ENCODE measurements at regions not wholly inside any gene's neighbourhood (a gene's known extent, or its start where the extent isn't known, plus 50 kb on each side); places are given as distances from the start of the nearest gene placed in this dataset.
"Not testable (repeated sequence)": the region's sequence is repeated elsewhere in the genome, so short reads cannot be mapped to it uniquely, and the experiment has no call there.

DNA sequence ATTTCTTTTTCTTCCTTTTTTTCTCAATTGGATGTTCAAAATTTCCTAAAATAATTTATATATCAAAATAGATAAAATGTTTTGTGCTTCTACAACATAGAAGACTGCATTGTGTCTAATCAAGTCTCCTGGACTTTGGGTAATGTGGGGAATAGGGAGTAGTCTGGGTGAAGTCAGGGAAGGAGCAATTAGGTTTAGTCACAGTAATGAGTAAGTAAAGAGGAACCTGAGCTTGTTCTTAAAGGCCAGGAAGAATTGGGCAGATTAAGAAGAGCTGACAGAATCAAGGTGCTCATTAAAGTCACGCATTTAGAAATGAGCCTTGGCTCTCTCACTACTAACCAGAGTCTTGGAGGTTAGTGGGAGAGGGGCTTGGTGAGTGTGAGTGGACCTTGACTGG lies 233.3 kb upstream of the SSTR1 start:
- FAIRE-seq = no peak
- DNase-seq (ENCODE audit: low spot score) = no peak

DNA sequence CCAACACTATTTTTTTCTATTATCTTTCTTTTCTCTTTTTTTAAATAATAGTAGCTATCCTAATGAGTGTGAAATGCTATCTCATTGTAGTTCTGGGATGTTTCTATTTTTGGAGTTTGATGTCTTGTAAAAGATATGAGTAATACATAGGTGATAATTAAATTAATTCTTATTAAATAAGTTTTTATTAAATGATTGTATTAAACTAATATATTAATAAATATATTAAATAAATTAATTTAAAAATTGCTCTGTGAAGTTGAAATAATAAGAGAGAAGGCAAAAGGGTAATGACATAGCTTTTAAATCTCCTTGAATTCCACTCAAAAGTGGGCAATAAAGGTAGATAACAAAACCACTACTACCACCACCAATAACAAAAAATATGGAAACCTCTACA lies 230.2 kb upstream of the SSTR1 start:
- DNase-seq (ENCODE audit: low spot score) = no peak
- no peak for FAIRE-seq

DNA sequence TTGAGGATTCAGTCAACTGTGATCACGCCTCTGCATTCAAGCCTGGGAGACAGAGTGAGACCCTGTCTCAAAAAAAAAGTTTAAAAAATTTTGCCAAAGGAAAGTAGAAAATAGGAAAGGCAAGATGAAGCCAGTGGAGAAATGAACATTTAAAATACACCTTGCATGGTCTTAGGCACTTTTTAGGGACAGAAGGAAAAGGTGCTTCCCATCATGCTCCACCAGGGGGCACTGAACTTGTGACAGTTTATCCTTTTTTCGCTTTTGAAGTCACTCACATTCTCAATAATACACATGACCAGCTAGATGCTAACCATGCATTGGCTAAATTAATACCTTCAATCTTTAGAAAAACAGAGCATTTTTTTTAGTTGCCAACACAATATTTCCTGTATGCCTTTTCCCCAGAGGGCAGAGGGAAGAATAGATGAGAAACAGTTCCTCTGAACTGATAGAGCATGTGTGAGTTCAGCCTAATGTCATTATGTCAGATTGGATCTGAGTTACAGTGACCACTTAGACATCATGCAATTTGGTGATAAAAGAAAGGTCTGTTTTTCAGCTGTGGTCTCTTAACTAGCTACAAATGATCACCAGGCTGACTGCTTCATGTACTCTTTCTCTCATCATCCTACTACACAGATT lies 221.8 kb upstream of the SSTR1 start:
- DNase-seq (ENCODE audit: low spot score) (no peak), FAIRE-seq (no peak)

DNA sequence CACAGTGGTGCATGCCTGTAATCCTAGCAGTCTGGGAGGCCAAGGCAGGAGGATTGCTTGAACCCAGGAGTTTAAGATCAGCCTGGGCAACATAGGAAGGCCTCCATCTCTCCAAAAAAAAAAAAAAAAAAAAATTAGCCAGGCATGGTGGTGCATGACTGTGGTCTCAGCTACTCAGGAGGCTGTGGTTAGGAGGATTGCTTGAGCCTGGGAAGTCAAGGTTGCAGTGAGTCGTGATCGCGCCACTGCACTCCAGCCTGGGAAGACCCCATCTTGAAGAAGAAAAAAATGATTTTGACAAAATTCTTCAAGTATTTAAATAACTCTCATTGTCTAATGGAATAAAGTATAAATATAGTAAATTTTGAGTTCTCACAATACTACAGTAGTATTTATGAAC lies 219.2 kb upstream of the SSTR1 start:
- DNase-seq (ENCODE audit: low spot score) (peak; percentile 11), FAIRE-seq (peak; percentile 45)

DNA sequence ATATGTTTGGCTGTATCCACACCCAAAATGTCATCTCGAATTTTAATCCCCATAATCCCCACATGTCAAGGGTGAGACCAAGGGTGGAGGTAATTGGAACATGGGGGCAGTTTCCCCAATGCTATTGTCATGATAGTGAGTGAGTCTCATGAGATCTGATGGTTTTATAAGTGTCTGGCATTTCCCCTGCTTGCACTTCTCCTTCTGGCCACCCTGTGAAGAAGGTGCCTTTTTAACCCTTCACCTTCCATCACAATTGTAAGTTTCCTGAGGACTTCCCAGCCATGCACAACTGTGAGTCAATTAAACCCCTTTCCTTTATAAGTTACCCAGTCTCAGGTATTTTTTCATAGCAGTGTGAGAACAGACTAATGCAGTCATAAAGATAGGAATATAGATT lies 216.7 kb upstream of the SSTR1 start:
- FAIRE-seq = no peak
- no peak for DNase-seq (ENCODE audit: low spot score)

DNA sequence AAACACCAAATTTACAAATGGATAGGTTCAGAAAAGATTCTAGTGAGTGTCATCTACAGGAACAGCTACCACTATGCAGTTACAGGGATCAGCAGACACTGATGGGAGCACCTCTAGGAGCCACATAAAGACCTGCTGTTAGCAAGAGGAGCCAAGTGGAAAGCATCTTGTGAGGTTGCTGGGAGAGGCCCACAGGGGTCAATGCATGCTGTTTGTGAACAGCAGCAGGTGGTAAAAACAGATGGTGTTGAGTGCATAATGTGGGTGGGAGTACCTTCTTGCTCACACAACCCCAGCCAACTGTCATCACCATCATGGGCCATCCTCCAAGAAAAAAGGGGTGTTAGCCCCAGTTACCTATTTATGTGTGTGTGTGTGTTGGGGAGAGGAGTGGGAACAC lies 215.2 kb upstream of the SSTR1 start:
- FAIRE-seq (no peak), DNase-seq (ENCODE audit: low spot score) (no peak)

DNA sequence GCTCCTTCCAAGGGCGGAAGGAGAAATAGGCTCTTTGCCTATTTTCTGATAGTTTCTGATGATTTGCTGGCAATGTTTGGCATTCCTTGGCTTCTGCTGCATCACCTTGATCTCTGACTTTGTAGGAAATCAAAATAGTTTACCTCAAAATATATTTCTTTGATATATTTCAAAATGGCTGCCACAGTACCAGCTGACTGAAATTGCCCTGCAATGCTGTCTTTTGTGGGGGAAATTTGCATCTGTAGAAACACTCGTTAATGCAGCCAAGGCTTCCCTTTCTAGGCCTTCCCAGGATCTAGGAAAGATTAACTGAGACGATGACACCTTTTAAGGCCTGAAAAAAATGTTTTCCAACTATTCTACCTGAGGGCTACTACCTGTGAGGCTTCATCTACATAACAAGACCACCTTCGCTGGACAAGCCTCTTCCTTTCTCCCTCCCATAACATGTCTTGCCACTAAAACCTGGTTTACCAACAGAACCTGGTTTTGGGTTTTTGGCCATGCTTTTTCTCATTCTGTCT lies 212.8 kb upstream of the SSTR1 start:
- FAIRE-seq (no peak), DNase-seq (ENCODE audit: low spot score) (no peak)

DNA sequence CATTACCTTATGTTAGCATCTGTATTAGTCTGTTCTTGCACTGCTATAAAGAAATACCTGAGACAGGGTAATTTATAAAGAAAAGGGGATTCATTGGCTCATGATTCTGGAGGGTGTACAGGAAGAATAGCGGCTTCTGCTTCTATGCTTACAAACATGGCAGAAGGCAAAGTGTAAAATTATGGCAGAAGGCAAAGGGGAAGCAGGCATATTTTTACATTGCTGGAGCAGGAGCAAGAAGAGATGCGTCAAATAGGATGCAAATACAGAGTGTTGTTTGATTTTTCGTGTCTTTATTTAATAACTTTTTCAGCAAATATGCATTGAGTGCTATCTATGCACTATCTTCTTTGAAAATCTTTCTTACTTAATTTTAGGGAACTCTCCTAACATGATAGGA lies 210.7 kb upstream of the SSTR1 start:
- FAIRE-seq (no peak), DNase-seq (ENCODE audit: low spot score) (no peak)

DNA sequence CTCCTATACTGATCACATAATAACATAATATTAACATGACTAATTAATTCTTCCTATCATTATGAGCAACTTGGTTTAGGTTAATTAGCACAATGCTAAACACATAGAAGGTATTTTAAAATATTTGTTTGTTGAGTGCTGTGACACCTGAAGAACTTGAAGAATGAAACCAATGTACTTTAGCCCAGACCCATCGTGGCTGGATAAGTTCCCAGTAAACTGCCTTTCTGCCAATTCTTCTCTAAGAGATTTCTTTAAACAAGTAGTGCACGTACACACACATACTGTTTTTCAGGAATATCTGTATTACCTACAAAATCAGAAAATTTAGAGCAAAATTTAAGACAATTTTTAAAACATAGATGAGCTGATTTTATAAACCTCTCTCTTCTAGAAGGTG lies 207.4 kb upstream of the SSTR1 start:
- no peak for FAIRE-seq

DNA sequence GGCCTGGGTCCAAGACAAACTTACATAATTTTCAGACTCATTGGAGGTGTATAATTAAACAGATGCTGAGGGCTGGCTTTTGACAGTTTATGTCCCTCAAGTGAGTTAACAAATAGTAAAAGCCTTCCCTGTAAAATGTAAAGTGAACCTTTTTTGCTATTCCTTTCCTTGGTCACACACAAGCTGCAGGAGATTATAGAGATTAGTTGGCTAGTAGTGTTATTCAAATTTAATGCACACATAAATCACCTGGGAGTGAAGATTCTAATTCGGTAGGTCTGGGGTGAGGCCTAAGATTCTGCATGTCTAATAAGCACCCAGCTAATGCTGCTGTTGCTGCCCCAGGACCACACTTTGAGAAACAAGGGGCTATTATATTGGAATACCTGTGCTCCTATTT lies 206.2 kb upstream of the SSTR1 start:
- FAIRE-seq = no peak
- no peak for DNase-seq (ENCODE audit: low spot score)

More for the DNA sequence above, 207.4 kb upstream of the SSTR1 start:
- DNase-seq (ENCODE audit: low spot score) = no peak

DNA sequence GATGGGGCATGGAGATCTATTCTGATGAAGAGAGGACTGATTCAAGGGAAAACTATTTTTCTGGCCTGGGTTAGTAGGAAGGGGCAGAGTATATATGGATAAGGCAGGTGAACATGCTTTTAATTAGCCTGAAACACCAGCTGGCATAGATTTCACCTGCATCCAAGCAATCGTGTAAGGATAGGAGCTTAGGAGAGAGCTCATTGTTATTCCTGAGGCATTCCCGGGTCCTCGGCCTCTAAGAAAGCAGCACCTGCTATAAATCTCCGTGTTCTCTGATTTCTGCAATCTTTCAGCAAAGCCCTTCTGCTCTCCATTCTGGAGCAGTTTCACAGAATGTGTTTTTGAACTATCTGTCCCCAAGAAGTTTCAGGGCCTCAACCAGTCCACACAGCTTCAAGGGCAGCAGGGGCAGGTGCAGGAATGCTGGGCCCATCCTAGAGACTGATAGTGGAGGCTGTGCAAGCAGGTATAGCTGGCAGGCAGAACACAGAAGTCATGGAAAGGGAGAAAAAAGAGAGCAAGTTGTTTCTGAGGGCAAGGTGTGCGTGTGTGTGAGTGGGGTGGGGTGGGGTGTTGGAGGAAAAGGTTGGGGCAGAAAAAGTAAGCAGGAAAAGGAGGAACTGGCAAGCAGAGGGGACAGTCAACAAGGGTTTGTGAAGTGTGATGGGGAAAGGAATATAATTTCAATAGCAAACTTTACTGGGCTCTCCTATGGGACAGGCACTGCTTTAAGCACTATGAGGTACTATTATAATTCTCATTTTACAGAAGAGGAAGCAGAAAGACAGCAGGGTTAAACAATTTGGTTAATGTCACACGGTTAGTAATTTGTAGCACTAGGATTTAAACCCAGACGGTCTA lies 203.7 kb upstream of the SSTR1 start:
- DNase-seq (ENCODE audit: low spot score) (no peak), FAIRE-seq (no peak)

DNA sequence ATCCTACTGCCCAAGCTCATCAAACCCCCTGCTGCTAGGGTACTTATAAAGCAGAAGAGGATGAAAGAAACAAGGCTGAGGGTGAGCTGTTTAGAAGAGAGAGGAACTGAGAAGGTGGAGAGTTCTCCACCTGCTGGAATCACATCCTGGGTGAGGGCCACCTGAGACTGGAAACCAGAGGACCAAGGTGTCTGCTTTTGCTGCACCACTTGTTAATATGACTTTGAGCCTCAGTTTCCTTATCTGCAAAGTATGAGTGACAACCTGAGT lies 203.2 kb upstream of the SSTR1 start:
- no peak for DNase-seq (ENCODE audit: low spot score)
- no peak for FAIRE-seq

DNA sequence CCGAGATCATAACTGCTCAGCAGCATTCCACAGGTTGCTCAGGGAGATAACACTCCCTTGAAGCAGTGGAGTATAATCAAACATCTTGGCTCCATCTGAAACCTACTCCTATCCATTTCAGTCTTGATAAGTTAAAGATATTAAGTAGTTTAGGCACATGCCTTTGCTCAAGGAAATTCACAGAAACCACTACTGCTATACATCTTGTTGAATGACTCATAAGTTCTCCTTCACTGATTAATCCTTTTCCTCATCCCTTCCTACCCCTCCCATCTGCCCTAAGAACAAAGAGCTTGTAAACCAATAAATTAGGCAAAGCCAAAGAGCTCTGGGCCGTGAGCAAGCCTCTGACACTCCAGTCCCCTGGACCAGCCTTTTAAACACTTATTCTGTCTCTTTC lies 196.5 kb upstream of the SSTR1 start:
- peak; percentile 47 for DNase-seq (ENCODE audit: low spot score)
- FAIRE-seq = not testable (repeated sequence)

DNA sequence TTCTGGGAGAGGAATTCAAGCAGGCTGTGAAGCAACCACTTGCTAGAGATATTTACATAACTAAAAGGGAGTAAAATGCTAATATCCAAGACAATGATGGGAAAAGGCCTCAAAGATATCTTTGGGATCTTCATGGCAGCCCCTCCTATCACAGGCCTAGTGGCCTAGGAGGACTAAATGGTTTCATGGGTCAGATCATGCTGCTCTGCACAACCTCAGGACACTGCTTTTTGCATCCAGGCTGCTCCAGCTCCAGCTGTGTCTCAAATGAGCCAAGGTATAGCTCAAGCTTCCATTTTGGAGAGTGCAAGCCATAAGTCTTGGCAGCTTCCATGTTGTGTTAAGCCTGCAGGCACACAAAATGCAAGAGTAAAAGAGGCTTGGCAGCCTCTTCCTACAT lies 195.6 kb upstream of the SSTR1 start:
- DNase-seq (ENCODE audit: low spot score) (no peak), FAIRE-seq (no peak)

DNA sequence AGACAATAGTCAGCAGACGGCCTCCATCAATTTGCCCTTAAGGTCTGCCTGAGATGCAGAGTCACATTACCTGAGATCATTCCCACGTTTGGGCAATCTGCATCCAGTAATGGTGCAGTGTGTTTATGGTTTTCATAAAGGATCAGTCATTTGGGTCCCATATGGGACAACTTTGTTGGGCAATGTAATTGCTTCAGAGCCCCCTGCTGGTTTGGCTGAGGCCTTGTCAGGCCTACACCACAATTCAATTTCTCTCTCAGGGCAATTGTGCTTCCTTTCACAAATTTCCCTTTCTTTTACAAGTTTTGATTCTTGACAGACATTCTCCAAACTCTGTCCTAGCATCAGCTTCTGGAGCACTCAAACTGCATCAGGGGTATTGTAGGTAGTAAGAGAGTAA lies 191.2 kb upstream of the SSTR1 start:
- DNase-seq (ENCODE audit: low spot score) (no peak), FAIRE-seq (no peak)

DNA sequence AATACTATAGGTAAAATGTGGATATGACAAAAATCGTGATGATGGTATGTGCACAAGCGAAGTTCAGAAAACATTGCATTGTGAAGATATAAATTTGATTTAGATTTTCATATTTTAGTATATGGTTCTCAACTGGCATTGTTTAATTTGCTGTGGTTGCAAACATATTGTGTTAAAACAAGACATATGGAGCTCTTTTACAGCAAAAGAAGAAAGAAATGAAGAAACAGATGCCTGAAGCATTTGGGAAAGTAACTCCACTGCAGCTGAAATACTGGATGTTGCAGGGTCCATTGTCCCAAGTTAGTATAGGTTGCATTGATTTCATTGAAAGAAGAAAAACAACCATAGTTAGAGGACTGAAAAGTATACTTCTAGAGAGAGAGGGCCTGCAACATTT lies 185.8 kb upstream of the SSTR1 start:
- FAIRE-seq (no peak), DNase-seq (ENCODE audit: low spot score) (no peak)

DNA sequence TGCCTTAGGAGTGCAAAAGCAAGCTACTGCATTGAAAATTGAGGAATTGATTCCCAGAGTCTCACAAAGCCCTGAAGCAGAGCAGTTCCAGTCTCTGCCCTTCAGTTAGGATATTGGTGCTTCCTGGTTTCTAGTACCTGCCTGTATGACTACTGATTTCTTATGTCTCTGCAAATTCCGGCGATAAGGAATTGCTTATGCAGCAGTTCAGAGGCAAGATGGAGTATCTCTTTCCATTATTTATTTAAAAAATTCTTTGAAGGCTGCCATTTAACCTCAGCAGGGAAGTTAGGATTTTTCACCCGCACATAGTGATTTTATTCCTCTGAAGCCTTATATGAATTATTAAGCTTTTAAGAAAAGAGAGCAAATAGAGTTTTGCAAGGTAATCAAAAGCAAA lies 184.9 kb upstream of the SSTR1 start:
- FAIRE-seq (no peak), DNase-seq (ENCODE audit: low spot score) (no peak)

DNA sequence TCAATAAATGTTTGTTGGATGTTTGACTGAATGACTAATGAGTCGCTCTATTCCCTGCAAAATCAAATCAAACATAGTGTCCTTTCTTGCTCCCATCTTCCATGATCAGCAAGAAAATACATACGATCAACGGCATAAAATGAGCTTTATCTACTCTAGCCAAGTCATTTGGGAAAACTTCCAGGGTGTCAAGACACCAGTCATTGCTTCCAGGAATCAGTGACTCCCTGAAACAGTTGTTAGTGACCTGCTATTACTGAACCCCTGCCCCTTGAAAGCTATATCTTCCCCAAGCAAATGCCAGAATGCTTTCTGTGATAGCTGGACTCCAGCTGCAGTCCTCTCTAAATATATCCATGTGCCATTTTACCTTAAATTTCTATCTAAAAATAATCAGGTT lies 169.5 kb upstream of the SSTR1 start:
- FAIRE-seq (no peak), DNase-seq (ENCODE audit: low spot score) (no peak)

DNA sequence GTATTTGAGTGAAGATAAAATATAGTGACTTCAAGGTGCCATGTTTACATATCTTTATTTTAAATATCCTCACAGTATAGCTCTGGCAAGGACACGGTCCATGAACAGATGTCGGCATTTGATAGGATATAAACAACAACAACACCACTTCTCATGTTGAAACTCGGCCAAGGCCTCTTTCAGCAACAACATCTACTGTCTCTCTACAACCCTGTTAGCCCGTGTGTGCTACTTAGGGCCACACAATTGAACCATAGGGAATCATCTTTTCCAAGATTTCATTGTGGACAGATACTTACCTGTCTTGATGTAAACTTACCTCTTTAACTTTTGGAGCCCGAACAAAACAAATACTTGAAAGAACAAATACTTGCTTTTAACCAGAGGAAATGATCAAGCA lies 168.7 kb upstream of the SSTR1 start:
- no peak for FAIRE-seq
- no peak for DNase-seq (ENCODE audit: low spot score)

DNA sequence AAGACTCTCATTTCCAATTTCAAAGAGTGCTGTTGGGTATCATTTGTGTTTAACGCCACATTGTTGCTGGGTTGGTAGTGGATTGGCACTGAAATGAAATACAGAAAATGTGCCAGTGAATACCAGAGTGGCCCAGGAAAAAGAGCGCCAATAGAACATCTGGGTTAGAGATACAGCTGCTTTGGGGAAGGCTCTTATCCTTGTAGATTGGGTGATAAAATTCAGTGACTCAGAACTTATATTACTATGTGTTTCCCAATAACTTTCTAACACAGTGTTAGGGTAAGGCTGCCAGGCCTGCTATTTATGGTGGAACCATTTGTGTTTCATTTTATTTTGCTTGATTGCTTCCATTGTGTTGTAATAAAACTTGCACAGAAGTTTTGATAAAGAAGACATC lies 168.2 kb upstream of the SSTR1 start:
- DNase-seq (ENCODE audit: low spot score) (no peak), FAIRE-seq (no peak)

DNA sequence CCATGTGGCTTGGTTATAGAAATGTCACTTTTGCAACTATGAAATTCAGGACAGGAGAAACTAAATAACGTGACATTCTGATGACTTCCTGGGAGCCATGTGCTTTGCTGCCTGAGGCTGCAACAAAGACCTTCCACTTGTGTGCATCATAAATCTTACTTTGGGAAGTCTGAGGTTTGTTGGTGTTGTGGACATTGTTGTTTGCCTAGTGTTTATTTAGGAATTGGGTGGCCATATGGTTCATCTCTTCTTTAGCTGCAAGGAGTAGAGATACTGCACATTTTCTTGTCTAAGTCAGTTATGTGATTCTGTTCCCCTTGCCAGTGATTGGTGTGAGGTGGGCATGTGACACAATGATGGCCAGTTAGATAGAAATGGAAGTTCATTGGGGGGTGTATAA lies 167.3 kb upstream of the SSTR1 start:
- FAIRE-seq (no peak), DNase-seq (ENCODE audit: low spot score) (no peak)

DNA sequence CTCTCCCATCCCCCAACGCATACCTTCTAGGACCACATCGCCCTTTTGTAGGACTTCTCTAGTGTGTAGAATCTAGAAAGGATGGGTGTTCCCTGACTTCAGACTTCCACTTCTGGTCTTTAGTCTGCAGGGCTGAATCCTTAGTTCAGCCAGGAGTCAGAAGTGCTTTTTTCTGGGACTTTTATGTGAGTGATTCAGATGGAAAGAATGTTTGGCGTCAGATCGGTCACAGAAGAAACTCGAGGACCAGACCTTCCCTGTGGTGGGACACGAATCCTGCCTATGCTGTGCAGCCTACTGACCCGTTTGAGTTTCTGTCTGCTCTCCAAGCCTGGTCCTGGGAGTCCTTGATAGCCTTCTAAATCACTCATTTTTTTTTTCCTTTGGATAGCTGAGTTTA lies 165.4 kb upstream of the SSTR1 start:
- DNase-seq (ENCODE audit: low spot score) = peak; percentile 62
- no peak for FAIRE-seq

DNA sequence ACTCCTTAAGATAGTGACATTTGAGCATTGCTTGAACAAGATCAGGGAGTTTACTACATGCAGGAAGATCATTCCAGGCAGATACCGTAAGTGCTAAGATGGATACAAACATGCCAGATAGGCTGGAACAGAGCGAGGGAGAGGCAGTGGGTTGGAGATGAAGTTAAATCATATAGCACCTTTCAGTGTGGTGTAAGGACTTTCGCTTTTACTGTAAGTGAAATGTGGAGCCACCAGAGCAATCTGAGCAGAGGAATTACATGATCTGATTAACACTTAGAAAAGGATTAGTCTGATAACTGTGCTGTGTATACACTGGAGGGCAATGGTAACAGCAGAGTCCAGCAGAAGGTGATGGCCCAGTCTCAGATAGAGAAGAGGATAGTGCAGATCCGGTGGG lies 163.0 kb upstream of the SSTR1 start:
- DNase-seq (ENCODE audit: low spot score) (no peak), FAIRE-seq (no peak)

Measured in RCC 7860 (cell line).